CD14-positive monocyte (primary cell): ENCODE measurements at regions not wholly inside any gene's neighbourhood (a gene's known extent, or its start where the extent isn't known, plus 50 kb on each side); places are given as distances from the start of the nearest gene placed in this dataset.

ENCODE experiments used
- DNase-seq, 3 donors: peaks; one replicate each; pipeline ENCODE4 v3.0.0-alpha.2; 2011 to 2022
- H2AFZ ChIP-seq: 2 replicates; pipeline ENCODE4 v1.6.0; 2012; ENCODE audit warnings: mild to moderate bottlenecking, low read depth, low read length, inconsistent platforms; ENCODE audit not compliant: insufficient read depth, poor library complexity, severe bottlenecking
- H3K27ac ChIP-seq, 2 donors: 1 replicate in 1 of 2; 2 replicates in 1 of 2; pipeline ENCODE4 v1.5.1; 2012 to 2013; ENCODE audit warnings: low read length in 2 of 2, control low read depth in 1 of 2, inconsistent platforms in 1 of 2, low read depth in 1 of 2, mild to moderate bottlenecking in 1 of 2
- H3K27me3 ChIP-seq, 2 donors: one replicate each; pipeline versions ENCODE4 v1.6.0 to v1.6.1; 2011 to 2013; ENCODE audit warnings: low read length in 2 of 2; ENCODE audit not compliant: control insufficient read depth in 2 of 2, insufficient read depth in 2 of 2
- H3K36me3 ChIP-seq, 2 donors: replicated peaks in 1 of 2; 1 replicate in 1 of 2; 2 replicates in 1 of 2; pipeline versions ENCODE4 v1.5.1 to v1.6.1; 2012 to 2013; ENCODE audit warnings: low read length in 2 of 2, control low read depth in 1 of 2, inconsistent platforms in 1 of 2, mild to moderate bottlenecking in 1 of 2; ENCODE audit not compliant: insufficient read depth in 2 of 2, control insufficient read depth in 1 of 2
- H3K4me1 ChIP-seq, 2 donors: 1 replicate in 1 of 2; 2 replicates in 1 of 2; pipeline versions ENCODE4 v1.5.1 to v1.6.1; 2012 to 2013; ENCODE audit warnings: low read length in 2 of 2, control low read depth in 1 of 2, inconsistent platforms in 1 of 2, mild to moderate bottlenecking in 1 of 2, moderate library complexity in 1 of 2; ENCODE audit not compliant: insufficient read depth in 2 of 2, control insufficient read depth in 1 of 2
- H3K4me2 ChIP-seq: replicated peaks from 2 replicates; pipeline ENCODE3; 2012; ENCODE audit warnings: low read length, moderate library complexity, mild to moderate bottlenecking; ENCODE audit not compliant: poor library complexity, severe bottlenecking; ENCODE audit errors: extremely low read depth
- H3K4me3 ChIP-seq, 3 experiments: fragments of 200-600 bp in 1 of 3; sonication (generic) in 1 of 3; replicated peaks in 1 of 3; 1 replicate in 2 of 3; 2 replicates in 1 of 3; pipeline ENCODE4 v1.5.1; 2011 to 2013; ENCODE audit warnings: low read length in 3 of 3, mild to moderate bottlenecking in 3 of 3, control low read depth in 2 of 3, low read depth in 2 of 3, inconsistent platforms in 1 of 3, moderate library complexity in 1 of 3
- H3K79me2 ChIP-seq: 2 replicates; pipeline ENCODE4 v1.6.0; 2012; ENCODE audit warnings: mild to moderate bottlenecking, control low read depth, inconsistent platforms, low read length, moderate library complexity; ENCODE audit not compliant: insufficient read depth
- H3K9ac ChIP-seq: 2 replicates; pipeline ENCODE4 v1.6.0; 2017; ENCODE audit warnings: low read length, mild to moderate bottlenecking; ENCODE audit not compliant: insufficient read depth, poor library complexity, severe bottlenecking
- H3K9me3 ChIP-seq, 2 donors: replicated peaks in 1 of 2; 1 replicate in 1 of 2; 2 replicates in 1 of 2; pipeline versions ENCODE4 v1.5.1 to v1.6.1; 2012 to 2013; ENCODE audit warnings: low read length in 2 of 2, control low read depth in 1 of 2; ENCODE audit not compliant: control insufficient read depth in 1 of 2, insufficient read depth in 1 of 2
- H4K20me1 ChIP-seq: 2 replicates; pipeline ENCODE4 v1.6.0; 2012; ENCODE audit warnings: mild to moderate bottlenecking, low read length, control low read depth, moderate library complexity; ENCODE audit not compliant: insufficient read depth
- H3K27ac Mint-ChIP-seq, 7 donors: one replicate each; pipeline ENCODE4 v1.8.0; 2020; ENCODE audit warnings: mild to moderate bottlenecking in 7 of 7, mixed read lengths in 7 of 7, moderate library complexity in 6 of 7, inconsistent platforms in 2 of 7
- H3K27me3 Mint-ChIP-seq, 3 donors: one replicate each; pipeline ENCODE4 v1.8.0; 2021 to 2022; ENCODE audit warnings: low read depth in 3 of 3, mild to moderate bottlenecking in 3 of 3, mixed read lengths in 3 of 3, moderate library complexity in 3 of 3, inconsistent platforms in 1 of 3
- H3K36me3 Mint-ChIP-seq, 2 donors: one replicate each; pipeline ENCODE4 v1.8.0; 2020; ENCODE audit warnings: mixed read lengths in 2 of 2, inconsistent platforms in 1 of 2, mild to moderate bottlenecking in 1 of 2
- H3K4me1 Mint-ChIP-seq: one replicate; pipeline ENCODE4 v1.8.0; 2020; ENCODE audit warnings: mild to moderate bottlenecking, mixed read lengths
- H3K4me3 Mint-ChIP-seq, 2 donors: one replicate each; pipeline ENCODE4 v1.8.0; 2020; ENCODE audit warnings: mild to moderate bottlenecking in 2 of 2, mixed read lengths in 2 of 2, moderate library complexity in 1 of 2
- H3K9me3 Mint-ChIP-seq, 7 donors: one replicate each; pipeline ENCODE4 v1.8.0; 2020 to 2022; ENCODE audit warnings: mixed read lengths in 7 of 7, mild to moderate bottlenecking in 6 of 7, moderate library complexity in 6 of 7, inconsistent platforms in 2 of 7
- WGBS: methylation state at CpG from one replicate; pipeline ENCODE4 v1.1.5; 2013; ENCODE audit warnings: missing lambda C conversion rate; ENCODE audit not compliant: insufficient coverage; 5-methylcytosine and 5-hydroxymethylcytosine counted together
- intact Hi-C, 2 donors: fragments of 100-400 bp; cut with micrococcal nuclease; formaldehyde crosslinking; loops; one replicate each; pipeline versions ENCODE4 v1.15.0 to v1.15.1; 2023
- TF ChIP-seq, protein P1 (sequence below): fragments of 200-600 bp; IDR thresholded peaks from one replicate; pipeline ENCODE4 v1.8.0; 2022; ENCODE audit warnings: antibody characterized with exemption, mild to moderate bottlenecking

DNA sequence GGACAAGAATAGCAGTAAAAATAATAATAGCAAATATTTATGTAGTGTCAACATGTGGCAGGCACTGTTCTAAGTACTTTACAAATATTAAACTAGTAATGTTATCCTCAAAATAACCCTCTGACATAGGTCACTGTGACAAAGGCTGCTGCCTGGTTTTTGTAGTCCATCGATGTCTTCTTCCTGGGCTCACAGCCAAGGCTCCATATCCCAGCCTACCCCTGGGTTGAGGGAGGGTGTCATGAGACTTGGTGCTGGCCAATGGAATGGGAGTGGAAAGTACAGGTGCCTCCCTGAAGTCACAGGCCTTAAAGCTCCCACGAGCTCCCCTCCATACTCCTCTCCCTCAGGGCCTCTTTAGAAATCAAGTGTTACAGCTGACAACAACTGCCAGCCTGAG is 159.3 kb downstream of the CYRIA start:
- peaks cover 4% of the 10 kb centered on the region for H3K4me1 Mint-ChIP-seq

DNA sequence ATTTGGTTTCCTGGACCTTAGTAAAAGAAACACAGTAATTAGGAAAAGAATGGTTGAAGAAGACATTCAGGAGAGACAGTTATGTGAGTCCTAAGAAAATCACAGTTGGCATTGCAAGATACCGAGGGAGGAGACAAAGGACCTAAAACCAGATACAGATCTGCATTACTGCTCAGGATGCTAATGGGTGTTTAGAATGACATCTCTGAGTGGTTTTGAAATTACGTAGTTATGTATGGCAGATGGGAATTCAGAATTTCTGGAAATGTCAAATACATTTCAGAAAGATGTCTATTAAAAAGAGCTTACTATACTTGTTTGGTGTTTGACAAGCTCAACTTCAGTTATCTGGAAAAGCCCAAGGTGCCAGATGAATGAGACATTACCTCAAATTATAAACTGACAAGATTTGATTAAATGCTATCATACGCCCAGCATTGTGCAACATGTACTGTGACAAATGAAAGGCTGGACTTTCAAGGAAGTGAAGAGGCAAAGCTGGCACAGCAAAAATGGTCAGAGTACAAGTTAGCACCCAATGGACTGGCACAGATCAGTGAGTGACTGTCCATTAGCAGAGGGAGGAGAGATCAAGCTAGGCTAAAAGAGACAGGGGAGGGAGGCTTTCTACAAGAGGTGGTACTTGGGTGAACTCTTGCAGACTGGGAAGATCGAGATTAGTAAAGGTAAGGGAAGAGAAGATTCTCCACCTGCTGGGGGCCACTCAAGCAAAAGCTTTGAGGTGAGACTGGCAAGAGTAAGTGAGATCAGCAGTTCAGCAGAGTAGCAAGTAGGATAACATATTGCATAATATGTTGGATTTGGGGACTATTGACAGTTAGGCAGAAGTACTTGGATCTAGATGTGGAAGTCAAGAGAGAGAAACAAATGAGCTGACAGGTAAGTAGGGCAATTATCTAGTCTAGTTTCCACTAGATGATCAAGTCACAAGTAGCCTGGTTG is 168.9 kb downstream of the CYRIA start:
- 50% methylated on average over 2 of the region's 4 CpGs for WGBS
- H3K27me3 Mint-ChIP-seq, result peaks cover 0 to 1% (median 0%) of the 10 kb centered on the region in 3 donors

More for the DNA sequence above, 159.3 kb downstream of the CYRIA start:
- peaks cover 31 to 35% (median 33%) of the 10 kb centered on the region in 3 donors for H3K27me3 Mint-ChIP-seq
- Histone ChIP-seq H4K20me1 (no peaks in the 10 kb centered on the region), H3K79me2 (no peaks in the 10 kb centered on the region), H3K9ac (no peak overlapping the region), H3K27me3 (peaks cover 26 to 33% of the 10 kb centered on the region in 2 donors), H3K9me3 (peaks cover 0 to 13% of the 10 kb centered on the region in 2 donors), H3K4me1 (peaks cover 0 to 8% of the 10 kb centered on the region in 2 donors), H3K4me2 (no peak overlapping the region), H2AFZ (no peak overlapping the region), H3K36me3 (no peaks in the 10 kb centered on the region), H3K4me3 (no peak overlapping the region), H3K27ac (no peak overlapping the region)
- no peak overlapping the region for H3K4me3 Mint-ChIP-seq
- H3K9me3 Mint-ChIP-seq, result peaks cover 0 to 6% (median 0%) of the 10 kb centered on the region in 7 donors
- TF ChIP-seq, protein P1, sequence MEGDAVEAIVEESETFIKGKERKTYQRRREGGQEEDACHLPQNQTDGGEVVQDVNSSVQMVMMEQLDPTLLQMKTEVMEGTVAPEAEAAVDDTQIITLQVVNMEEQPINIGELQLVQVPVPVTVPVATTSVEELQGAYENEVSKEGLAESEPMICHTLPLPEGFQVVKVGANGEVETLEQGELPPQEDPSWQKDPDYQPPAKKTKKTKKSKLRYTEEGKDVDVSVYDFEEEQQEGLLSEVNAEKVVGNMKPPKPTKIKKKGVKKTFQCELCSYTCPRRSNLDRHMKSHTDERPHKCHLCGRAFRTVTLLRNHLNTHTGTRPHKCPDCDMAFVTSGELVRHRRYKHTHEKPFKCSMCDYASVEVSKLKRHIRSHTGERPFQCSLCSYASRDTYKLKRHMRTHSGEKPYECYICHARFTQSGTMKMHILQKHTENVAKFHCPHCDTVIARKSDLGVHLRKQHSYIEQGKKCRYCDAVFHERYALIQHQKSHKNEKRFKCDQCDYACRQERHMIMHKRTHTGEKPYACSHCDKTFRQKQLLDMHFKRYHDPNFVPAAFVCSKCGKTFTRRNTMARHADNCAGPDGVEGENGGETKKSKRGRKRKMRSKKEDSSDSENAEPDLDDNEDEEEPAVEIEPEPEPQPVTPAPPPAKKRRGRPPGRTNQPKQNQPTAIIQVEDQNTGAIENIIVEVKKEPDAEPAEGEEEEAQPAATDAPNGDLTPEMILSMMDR, result no peak
- intact Hi-C loops, result loop anchor here (5.0 to 10.0 kb wide), 2 partner anchors 869 to 872 kb away; no protein-coding TSS in a partner anchor
- DNase-seq, result no peak
- WGBS, result no CpG with 5 or more reads among the region's 2 CpGs
- no peak overlapping the region for H3K27ac Mint-ChIP-seq
- no peaks in the 10 kb centered on the region for H3K36me3 Mint-ChIP-seq

More for the DNA sequence above, 168.9 kb downstream of the CYRIA start:
- H3K27me3 ChIP-seq, result no peaks in the 10 kb centered on the region
- TF ChIP-seq, protein P1, result no peak
- H3K9me3 ChIP-seq, result no peaks in the 10 kb centered on the region
- Mint-ChIP-seq H3K4me3 (no peak overlapping the region), H3K27ac (no peak overlapping the region), H3K36me3 (no peaks in the 10 kb centered on the region), H3K9me3 (peaks cover 0 to 2% (median 0%) of the 10 kb centered on the region in 7 donors), H3K4me1 (peaks cover 5% of the 10 kb centered on the region)
- no peak overlapping the region for H3K9ac ChIP-seq
- intact Hi-C loops, result no loop called here
- no peak overlapping the region for H2AFZ ChIP-seq
- no peak overlapping the region for H3K4me2 ChIP-seq
- no peak overlapping the region for H3K27ac ChIP-seq
- no peaks in the 10 kb centered on the region for H3K79me2 ChIP-seq
- no peaks in the 10 kb centered on the region for H3K4me1 ChIP-seq
- no peaks in the 10 kb centered on the region for H4K20me1 ChIP-seq
- no peaks in the 10 kb centered on the region for H3K36me3 ChIP-seq
- H3K4me3 ChIP-seq, result no peak overlapping the region
- DNase-seq, result no peak
